NCI-H1930 (cell line): ENCODE measurements at regions not wholly inside any gene's neighbourhood (a gene's known extent, or its start where the extent isn't known, plus 50 kb on each side); places are given as distances from the start of the nearest gene placed in this dataset.

Source experiments
- DNase-seq, 2 experiments: peaks; one replicate each; lab custom pipeline; 2025; lab: John Stamatoyannopoulos, UW

GRCh38 chr21:33155422-33155821 lies 74.3 kb upstream of the IFNAR2 start:
- DNase-seq = no peak

DNA sequence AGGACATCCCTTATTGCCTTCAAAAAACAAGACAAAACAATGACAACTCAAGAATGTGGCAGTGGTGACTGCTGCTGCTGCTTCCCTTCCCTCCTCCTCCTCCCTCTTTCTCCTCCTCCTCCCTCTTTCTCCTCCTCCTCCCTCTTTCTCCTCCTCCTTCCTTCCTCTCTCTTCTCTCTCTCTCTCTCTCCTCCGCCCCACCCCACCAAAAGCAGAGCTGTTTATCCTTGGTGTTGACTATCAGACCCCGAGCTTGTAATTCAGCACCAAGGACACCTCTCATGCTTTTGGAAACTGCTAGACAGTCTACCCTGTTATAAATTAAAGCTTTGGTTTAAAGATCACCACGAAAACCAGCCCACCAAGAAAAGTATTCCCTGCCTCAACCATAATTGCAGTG lies 72.4 kb upstream of the IFNAR2 start:
- DNase-seq = no peak

DNA sequence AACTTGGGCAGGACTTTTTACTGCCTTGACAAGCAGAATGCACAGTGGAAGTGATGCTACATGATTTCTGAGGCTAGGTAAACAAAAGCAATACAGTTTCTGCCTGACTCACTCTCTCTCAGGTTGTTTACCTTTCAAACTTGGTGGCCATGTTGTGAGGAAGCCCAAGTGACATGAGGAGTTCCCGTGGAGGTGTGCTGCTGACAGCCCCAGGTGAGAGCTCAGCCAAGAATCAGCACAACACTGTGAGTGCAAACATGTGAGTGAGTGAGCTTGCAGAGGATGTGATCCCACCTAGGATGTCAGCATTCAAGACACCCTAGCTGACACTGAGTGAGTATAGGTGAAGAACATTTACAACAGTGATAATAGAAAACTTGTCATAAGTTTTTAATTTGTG lies 71.1 kb upstream of the IFNAR2 start:
- DNase-seq = no peak

- no peak for DNase-seq
Observed at GRCh38 chr21:33162436-33162951, 67.2 kb upstream of the IFNAR2 start.

GRCh38 chr21:33168886-33169285 lies 60.9 kb upstream of the IFNAR2 start:
- no peak for DNase-seq

DNA sequence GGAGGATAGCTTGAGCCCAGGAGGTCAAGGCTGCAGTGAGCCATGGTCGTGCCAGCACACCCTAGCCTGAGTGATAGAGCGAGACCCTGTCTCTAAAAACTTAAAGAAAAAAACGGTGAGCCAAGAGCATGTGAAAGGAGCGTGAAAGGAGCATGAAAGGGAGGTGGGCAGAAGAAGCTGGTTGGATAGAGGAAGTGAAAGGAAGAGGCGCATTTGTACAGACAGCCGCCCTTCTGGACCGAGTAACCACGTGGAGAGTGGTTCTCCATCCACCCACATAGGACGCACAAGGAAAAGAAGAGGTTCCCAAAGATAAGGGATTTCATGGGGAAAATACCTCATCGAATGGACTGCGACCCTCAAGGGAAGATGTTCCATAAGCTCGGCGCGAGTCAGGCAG lies 60.4 kb upstream of the IFNAR2 start:
- DNase-seq = no peak

GRCh38 chr21:33171616-33172169 lies 58.0 kb upstream of the IFNAR2 start:
- DNase-seq = no peak

- no peak for DNase-seq
Observed at GRCh38 chr21:33174756-33175155, 55.0 kb upstream of the IFNAR2 start.
